OCI-LY1 (cell line): ENCODE measurements at regions not wholly inside any gene's neighbourhood (a gene's known extent, or its start where the extent isn't known, plus 50 kb on each side); places are given as distances from the start of the nearest gene placed in this dataset.

Experiments
- EZH2 ChIP-seq: fragments of 200-600 bp; sonication (generic), shearing (Covaris generic); IDR thresholded peaks from 2 replicates; pipeline ENCODE4 v1.8.0; 2017; ENCODE audit warnings: borderline replicate concordance, mixed run types, mild to moderate bottlenecking, antibody characterized with exemption, low read length, moderate library complexity, mixed read lengths
- TF ChIP-seq, protein P1 (sequence below): fragments of 200-600 bp; sonication (generic), shearing (Covaris generic); IDR thresholded peaks from 2 replicates; pipeline ENCODE4 v1.5.1; 2017; ENCODE audit warnings: mild to moderate bottlenecking, antibody characterized with exemption, low read length, moderate library complexity, mixed read lengths

DNA sequence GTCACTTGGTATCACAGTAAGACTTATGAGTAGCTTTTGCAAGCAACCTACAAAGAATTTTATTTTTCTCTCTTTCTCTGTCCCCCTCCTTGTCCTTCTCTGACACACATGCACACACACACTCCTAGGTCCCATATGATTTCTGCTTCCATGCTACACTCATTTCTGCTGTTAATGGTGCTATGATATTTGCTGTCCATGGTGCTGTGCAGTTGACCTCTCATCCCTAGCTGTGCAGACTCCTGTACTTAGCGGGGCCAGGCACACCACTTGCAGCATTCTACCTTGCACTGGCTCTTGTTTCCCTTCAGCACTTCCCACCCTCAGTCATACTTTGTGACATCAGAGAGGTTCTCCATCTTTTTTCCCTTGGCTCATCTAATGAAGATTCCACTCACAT lies 158.9 kb upstream of the CNTNAP4 start:
- TF ChIP-seq, protein P1, sequence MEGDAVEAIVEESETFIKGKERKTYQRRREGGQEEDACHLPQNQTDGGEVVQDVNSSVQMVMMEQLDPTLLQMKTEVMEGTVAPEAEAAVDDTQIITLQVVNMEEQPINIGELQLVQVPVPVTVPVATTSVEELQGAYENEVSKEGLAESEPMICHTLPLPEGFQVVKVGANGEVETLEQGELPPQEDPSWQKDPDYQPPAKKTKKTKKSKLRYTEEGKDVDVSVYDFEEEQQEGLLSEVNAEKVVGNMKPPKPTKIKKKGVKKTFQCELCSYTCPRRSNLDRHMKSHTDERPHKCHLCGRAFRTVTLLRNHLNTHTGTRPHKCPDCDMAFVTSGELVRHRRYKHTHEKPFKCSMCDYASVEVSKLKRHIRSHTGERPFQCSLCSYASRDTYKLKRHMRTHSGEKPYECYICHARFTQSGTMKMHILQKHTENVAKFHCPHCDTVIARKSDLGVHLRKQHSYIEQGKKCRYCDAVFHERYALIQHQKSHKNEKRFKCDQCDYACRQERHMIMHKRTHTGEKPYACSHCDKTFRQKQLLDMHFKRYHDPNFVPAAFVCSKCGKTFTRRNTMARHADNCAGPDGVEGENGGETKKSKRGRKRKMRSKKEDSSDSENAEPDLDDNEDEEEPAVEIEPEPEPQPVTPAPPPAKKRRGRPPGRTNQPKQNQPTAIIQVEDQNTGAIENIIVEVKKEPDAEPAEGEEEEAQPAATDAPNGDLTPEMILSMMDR = no peak
- no peak for TF ChIP-seq EZH2
